ENCODE measurements at regions not wholly inside any gene's neighbourhood (a gene's known extent, or its start where the extent isn't known, plus 50 kb on each side); places are given as distances from the start of the nearest gene placed in this dataset.

DNA sequence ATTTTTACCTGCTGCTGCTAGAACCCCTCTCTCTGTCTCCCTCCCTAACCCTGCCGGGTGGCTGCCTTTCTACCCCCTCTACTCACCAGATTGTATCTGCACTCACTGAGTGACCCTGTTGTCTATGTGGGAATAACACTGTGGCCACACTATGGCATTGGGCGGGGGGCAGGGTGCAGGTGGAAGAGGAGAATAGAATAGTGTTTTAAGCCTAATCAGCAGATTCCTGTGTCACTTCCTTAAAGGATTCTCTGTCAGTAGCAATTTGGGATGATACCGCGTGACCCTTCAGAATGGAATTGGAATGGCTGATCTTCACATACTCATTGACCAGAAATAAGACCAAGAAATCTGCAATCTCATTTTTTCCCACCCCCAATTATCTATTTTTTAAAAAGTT lies 67.1 kb upstream of the ANKRD1 start:
- TF ChIP-seq, protein P1, sequence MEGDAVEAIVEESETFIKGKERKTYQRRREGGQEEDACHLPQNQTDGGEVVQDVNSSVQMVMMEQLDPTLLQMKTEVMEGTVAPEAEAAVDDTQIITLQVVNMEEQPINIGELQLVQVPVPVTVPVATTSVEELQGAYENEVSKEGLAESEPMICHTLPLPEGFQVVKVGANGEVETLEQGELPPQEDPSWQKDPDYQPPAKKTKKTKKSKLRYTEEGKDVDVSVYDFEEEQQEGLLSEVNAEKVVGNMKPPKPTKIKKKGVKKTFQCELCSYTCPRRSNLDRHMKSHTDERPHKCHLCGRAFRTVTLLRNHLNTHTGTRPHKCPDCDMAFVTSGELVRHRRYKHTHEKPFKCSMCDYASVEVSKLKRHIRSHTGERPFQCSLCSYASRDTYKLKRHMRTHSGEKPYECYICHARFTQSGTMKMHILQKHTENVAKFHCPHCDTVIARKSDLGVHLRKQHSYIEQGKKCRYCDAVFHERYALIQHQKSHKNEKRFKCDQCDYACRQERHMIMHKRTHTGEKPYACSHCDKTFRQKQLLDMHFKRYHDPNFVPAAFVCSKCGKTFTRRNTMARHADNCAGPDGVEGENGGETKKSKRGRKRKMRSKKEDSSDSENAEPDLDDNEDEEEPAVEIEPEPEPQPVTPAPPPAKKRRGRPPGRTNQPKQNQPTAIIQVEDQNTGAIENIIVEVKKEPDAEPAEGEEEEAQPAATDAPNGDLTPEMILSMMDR (IDR thresholded peaks at IDR 0.05; ENCODE audit: poor library complexity): no peak
- TF ChIP-seq EZH2phosphoT487 (IDR thresholded peaks at IDR 0.05; ENCODE audit: low read depth, severe bottlenecking, unreplicated experiment) (no peak), EZH2 (IDR thresholded peaks at IDR 0.05; ENCODE audit: borderline replicate concordance) (no peak)
- H3K4me2 ChIP-seq: no peak overlapping the region
- H3K9me3 ChIP-seq (ENCODE audit: low read depth): no peaks in the 10 kb centered on the region
- no peak overlapping the region for H2AFZ ChIP-seq
- no peak overlapping the region for H3K4me3 ChIP-seq
- no peaks in the 10 kb centered on the region for H4K20me1 ChIP-seq (ENCODE audit: insufficient read depth, poor library complexity, severe bottlenecking)
- H3K27ac ChIP-seq: no peak overlapping the region
- WGBS (ENCODE audit: low lambda C conversion rate, missing lambda C conversion rate): 92% methylated on average over 4 of the region's 4 CpGs
- no peaks in the 10 kb centered on the region for H3K4me1 ChIP-seq (ENCODE audit: insufficient read depth)
- H3K27me3 ChIP-seq: no peaks in the 10 kb centered on the region
- H3K9me2 ChIP-seq (replicated peaks; ENCODE audit: insufficient read depth): no peaks in the 10 kb centered on the region
- no peaks in the 10 kb centered on the region for H3K79me2 ChIP-seq
- no peak for DNase-seq (ENCODE audit: low spot score)
- no peaks in the 10 kb centered on the region for H3K36me3 ChIP-seq (replicated peaks; ENCODE audit: insufficient read depth, low read depth)

DNA sequence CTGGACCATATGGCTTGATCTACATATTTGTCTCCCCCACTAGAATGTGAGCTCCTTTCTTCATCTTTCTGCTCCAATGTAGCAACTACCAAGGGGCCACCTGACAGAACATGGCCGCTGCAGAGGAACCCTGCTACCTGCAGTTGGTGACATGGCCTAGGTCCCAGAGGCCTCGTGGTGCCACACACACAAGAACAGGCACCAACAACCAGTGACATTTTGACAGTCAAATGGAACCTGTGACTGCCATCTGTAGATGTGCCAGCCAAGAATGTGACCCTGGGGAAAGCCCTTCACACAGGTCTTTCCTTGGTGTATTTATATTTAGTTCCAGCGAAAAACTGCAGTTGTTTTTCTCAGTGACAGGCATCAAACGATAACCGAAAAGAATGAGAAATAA lies 67.9 kb upstream of the ANKRD1 start:
- Histone ChIP-seq H3K36me3 (replicated peaks; ENCODE audit: insufficient read depth, low read depth) (no peaks in the 10 kb centered on the region), H3K9me3 (ENCODE audit: low read depth) (no peaks in the 10 kb centered on the region), H3K4me2 (no peak overlapping the region), H3K27ac (no peak overlapping the region), H4K20me1 (ENCODE audit: insufficient read depth, poor library complexity, severe bottlenecking) (no peaks in the 10 kb centered on the region), H3K4me1 (ENCODE audit: insufficient read depth) (no peaks in the 10 kb centered on the region), H3K9me2 (replicated peaks; ENCODE audit: insufficient read depth) (no peaks in the 10 kb centered on the region), H2AFZ (no peak overlapping the region), H3K79me2 (no peaks in the 10 kb centered on the region), H3K27me3 (no peaks in the 10 kb centered on the region), H3K4me3 (no peak overlapping the region)
- DNase-seq (ENCODE audit: low spot score): no peak
- TF ChIP-seq EZH2phosphoT487 (IDR thresholded peaks at IDR 0.05; ENCODE audit: low read depth, severe bottlenecking, unreplicated experiment): no peak
- TF ChIP-seq, protein P1 (IDR thresholded peaks at IDR 0.05; ENCODE audit: poor library complexity): no peak
- no peak for TF ChIP-seq EZH2 (IDR thresholded peaks at IDR 0.05; ENCODE audit: borderline replicate concordance)
- 94% methylated on average over 5 of the region's 5 CpGs for WGBS (ENCODE audit: low lambda C conversion rate, missing lambda C conversion rate)

DNA sequence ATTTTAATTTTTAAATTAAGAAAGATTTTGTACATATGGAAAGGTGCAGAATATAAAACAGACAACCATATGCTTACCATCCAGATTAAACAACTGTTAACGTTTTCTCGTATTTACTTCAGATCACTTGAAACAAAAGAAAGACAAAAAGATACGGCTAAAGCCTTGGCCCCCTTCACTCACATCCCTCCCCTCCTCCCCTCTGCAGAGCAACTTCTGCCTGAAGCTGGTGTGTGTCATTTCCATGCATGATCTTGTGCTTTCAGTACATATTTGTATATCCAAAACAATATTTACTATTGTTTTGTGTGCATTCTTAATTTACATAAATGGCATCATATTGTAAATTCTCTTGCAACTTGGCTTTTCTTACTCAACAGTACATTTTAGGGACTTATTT lies 68.5 kb upstream of the ANKRD1 start:
- H3K4me3 ChIP-seq: no peak overlapping the region

More for the DNA sequence above, 68.5 kb upstream of the ANKRD1 start:
- H3K9me2 ChIP-seq (replicated peaks; ENCODE audit: insufficient read depth): no peaks in the 10 kb centered on the region
- H3K9me3 ChIP-seq (ENCODE audit: low read depth): no peaks in the 10 kb centered on the region
- DNase-seq (ENCODE audit: low spot score): no peak
- no peak overlapping the region for H3K27ac ChIP-seq
- TF ChIP-seq EZH2 (IDR thresholded peaks at IDR 0.05; ENCODE audit: borderline replicate concordance): no peak
- TF ChIP-seq, protein P1 (IDR thresholded peaks at IDR 0.05; ENCODE audit: poor library complexity): no peak
- TF ChIP-seq EZH2phosphoT487 (IDR thresholded peaks at IDR 0.05; ENCODE audit: low read depth, severe bottlenecking, unreplicated experiment): no peak
- H3K36me3 ChIP-seq (replicated peaks; ENCODE audit: insufficient read depth, low read depth): no peaks in the 10 kb centered on the region
- no peaks in the 10 kb centered on the region for H3K79me2 ChIP-seq
- H3K27me3 ChIP-seq: no peaks in the 10 kb centered on the region
- H4K20me1 ChIP-seq (ENCODE audit: insufficient read depth, poor library complexity, severe bottlenecking): no peaks in the 10 kb centered on the region
- H3K4me1 ChIP-seq (ENCODE audit: insufficient read depth): no peaks in the 10 kb centered on the region
- no peak overlapping the region for H2AFZ ChIP-seq
- WGBS (ENCODE audit: low lambda C conversion rate, missing lambda C conversion rate): 72% methylated on average over 3 of the region's 3 CpGs
- no peak overlapping the region for H3K4me2 ChIP-seq

Measured in hepatocyte (in vitro differentiated cells).